ENCODE measurements at regions not wholly inside any gene's neighbourhood (a gene's known extent, or its start where the extent isn't known, plus 50 kb on each side); places are given as distances from the start of the nearest gene placed in this dataset.
"Not testable (repeated sequence)": the region's sequence is repeated elsewhere in the genome, so short reads cannot be mapped to it uniquely, and the experiment has no call there.

- Mint-ChIP-seq H3K27ac (ENCODE audit: unreplicated experiment) (no peak overlapping the region), H3K27me3 (ENCODE audit: low read depth) (peaks cover 2% of the 10 kb centered on the region), H3K9me3 (ENCODE audit: low read depth) (no peaks in the 10 kb centered on the region), H3K4me3 (ENCODE audit: unreplicated experiment) (no peak overlapping the region), H3K4me1 (ENCODE audit: low read depth) (no peaks in the 10 kb centered on the region), H3K36me3 (ENCODE audit: low read depth) (no peaks in the 10 kb centered on the region)
- TF ChIP-seq CTCF (IDR thresholded peaks at IDR 0.05) = no peak
- no peak for DNase-seq (ENCODE audit: low spot score)
Measured at GRCh38 chr3:96465521-96465920, 348.9 kb upstream of the EPHA6 start.

- H3K4me1 Mint-ChIP-seq (ENCODE audit: low read depth) = no peaks in the 10 kb centered on the region
- DNase-seq (ENCODE audit: low spot score) = no peak
- H3K9me3 Mint-ChIP-seq (ENCODE audit: low read depth) = no peaks in the 10 kb centered on the region
- H3K27me3 Mint-ChIP-seq (ENCODE audit: low read depth) = peaks cover 2% of the 10 kb centered on the region
- no peak overlapping the region for H3K4me3 Mint-ChIP-seq (ENCODE audit: unreplicated experiment)
- no peak for TF ChIP-seq CTCF (IDR thresholded peaks at IDR 0.05)
- no peak overlapping the region for H3K27ac Mint-ChIP-seq (ENCODE audit: unreplicated experiment)
- H3K36me3 Mint-ChIP-seq (ENCODE audit: low read depth) = no peaks in the 10 kb centered on the region
Measured at GRCh38 chr3:96466441-96466840, 348.0 kb upstream of the EPHA6 start.

- no peak for DNase-seq (ENCODE audit: low spot score)
- H3K9me3 Mint-ChIP-seq (ENCODE audit: low read depth) = no peaks in the 10 kb centered on the region
- no peaks in the 10 kb centered on the region for H3K36me3 Mint-ChIP-seq (ENCODE audit: low read depth)
- no peak overlapping the region for H3K27ac Mint-ChIP-seq (ENCODE audit: unreplicated experiment)
- no peak for TF ChIP-seq CTCF (IDR thresholded peaks at IDR 0.05)
- H3K4me1 Mint-ChIP-seq (ENCODE audit: low read depth) = no peaks in the 10 kb centered on the region
- no peaks in the 10 kb centered on the region for H3K27me3 Mint-ChIP-seq (ENCODE audit: low read depth)
- no peak overlapping the region for H3K4me3 Mint-ChIP-seq (ENCODE audit: unreplicated experiment)
Measured at GRCh38 chr3:96467639-96468038, 346.8 kb upstream of the EPHA6 start.

- H3K36me3 Mint-ChIP-seq (ENCODE audit: low read depth) = no peaks in the 10 kb centered on the region
- TF ChIP-seq CTCF (IDR thresholded peaks at IDR 0.05) = no peak
- peaks cover 6% of the 10 kb centered on the region for H3K9me3 Mint-ChIP-seq (ENCODE audit: low read depth)
- H3K27ac Mint-ChIP-seq (ENCODE audit: unreplicated experiment) = no peak overlapping the region
- H3K4me3 Mint-ChIP-seq (ENCODE audit: unreplicated experiment) = no peak overlapping the region
- no peak for DNase-seq (ENCODE audit: low spot score)
- H3K27me3 Mint-ChIP-seq (ENCODE audit: low read depth) = no peaks in the 10 kb centered on the region
- no peaks in the 10 kb centered on the region for H3K4me1 Mint-ChIP-seq (ENCODE audit: low read depth)
Measured at GRCh38 chr3:96478496-96478895, 335.9 kb upstream of the EPHA6 start.

- Mint-ChIP-seq H3K27ac (ENCODE audit: unreplicated experiment) (no peak overlapping the region), H3K4me3 (ENCODE audit: unreplicated experiment) (no peak overlapping the region), H3K36me3 (ENCODE audit: low read depth) (no peaks in the 10 kb centered on the region), H3K27me3 (ENCODE audit: low read depth) (no peaks in the 10 kb centered on the region), H3K4me1 (ENCODE audit: low read depth) (no peaks in the 10 kb centered on the region), H3K9me3 (ENCODE audit: low read depth) (peaks cover 6% of the 10 kb centered on the region)
- TF ChIP-seq CTCF (IDR thresholded peaks at IDR 0.05) = no peak
- no peak for DNase-seq (ENCODE audit: low spot score)
Measured at GRCh38 chr3:96480881-96481280, 333.5 kb upstream of the EPHA6 start.

GRCh38 chr3:96483191-96483590 lies 331.2 kb upstream of the EPHA6 start:
- peaks cover 11% of the 10 kb centered on the region for H3K9me3 Mint-ChIP-seq (ENCODE audit: low read depth)
- DNase-seq (ENCODE audit: low spot score); H3K36me3 Mint-ChIP-seq (ENCODE audit: low read depth); H3K4me1 Mint-ChIP-seq (ENCODE audit: low read depth); H3K27me3 Mint-ChIP-seq (ENCODE audit: low read depth); H3K27ac Mint-ChIP-seq (ENCODE audit: unreplicated experiment); H3K4me3 Mint-ChIP-seq (ENCODE audit: unreplicated experiment): not testable (repeated sequence)

Data from chondrocyte (in vitro differentiated cells).